Progenitor cell of endocrine pancreas (in vitro differentiated cells): ENCODE measurements at regions not wholly inside any gene's neighbourhood (a gene's known extent, or its start where the extent isn't known, plus 50 kb on each side); places are given as distances from the start of the nearest gene placed in this dataset.

ENCODE experiments used
- DNase-seq: peaks from one replicate; pipeline ENCODE4 v3.0.0; 2021; ENCODE audit warnings: low spot score; ENCODE audit not compliant: unreplicated experiment
- H3K27ac Mint-ChIP-seq: 2 replicates; pipeline ENCODE4 v1.8.0; 2021; ENCODE audit warnings: mild to moderate bottlenecking, moderate library complexity, mixed read lengths
- H3K27me3 Mint-ChIP-seq: 2 replicates; pipeline ENCODE4 v1.8.0; 2021; ENCODE audit warnings: mixed read lengths
- H3K36me3 Mint-ChIP-seq: 2 replicates; pipeline ENCODE4 v1.8.0; 2022; ENCODE audit warnings: mixed read lengths; ENCODE audit not compliant: insufficient read depth
- H3K4me1 Mint-ChIP-seq: 2 replicates; pipeline ENCODE4 v1.8.0; 2021; ENCODE audit warnings: low read depth, mixed read lengths
- H3K4me3 Mint-ChIP-seq: 2 replicates; pipeline ENCODE4 v1.8.0; 2021; ENCODE audit warnings: low read depth, mild to moderate bottlenecking, moderate library complexity, mixed read lengths
- H3K9me3 Mint-ChIP-seq: 2 replicates; pipeline ENCODE4 v1.8.0; 2021; ENCODE audit warnings: low read depth, mixed read lengths
- CTCF ChIP-seq: fragments of 200-600 bp; sonication (generic); IDR thresholded peaks from one replicate; pipeline ENCODE4 v1.5.0; 2021; ENCODE audit warnings: antibody characterized with exemption, mild to moderate bottlenecking; ENCODE audit not compliant: unreplicated experiment

DNA sequence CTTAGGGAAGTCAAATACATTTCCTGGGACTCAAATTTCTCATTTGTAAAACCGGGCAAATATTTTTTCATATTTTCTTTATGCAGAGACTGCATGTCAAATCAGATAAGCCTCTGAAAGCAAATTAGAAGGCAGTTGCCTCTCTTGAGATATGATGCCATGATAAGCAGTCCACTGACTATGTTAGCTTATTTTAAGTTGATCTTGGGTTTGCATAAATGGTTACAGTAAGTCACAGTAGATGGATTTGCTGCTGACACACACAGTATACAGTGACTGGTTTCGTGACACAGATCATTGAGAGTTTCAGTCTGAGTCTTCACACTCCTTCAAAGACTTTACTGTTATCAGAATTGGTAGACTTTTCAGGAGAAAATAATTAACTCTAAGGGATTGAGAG, 927.6 kb upstream of the CDH8 start:
- no peak for DNase-seq
- Mint-ChIP-seq H3K36me3 (no peaks in the 10 kb centered on the region), H3K27ac (no peak overlapping the region), H3K9me3 (no peaks in the 10 kb centered on the region), H3K4me3 (no peak overlapping the region), H3K27me3 (no peaks in the 10 kb centered on the region), H3K4me1 (no peaks in the 10 kb centered on the region)
- no peak for TF ChIP-seq CTCF

- no peak for DNase-seq
- Mint-ChIP-seq H3K27me3 (no peaks in the 10 kb centered on the region), H3K4me1 (no peaks in the 10 kb centered on the region), H3K36me3 (no peaks in the 10 kb centered on the region), H3K27ac (no peak overlapping the region), H3K9me3 (no peaks in the 10 kb centered on the region), H3K4me3 (no peak overlapping the region)
- no peak for TF ChIP-seq CTCF
Observed at GRCh38 chr16:62955033-62955349, 918.8 kb upstream of the CDH8 start.

GRCh38 chr16:62954144-62955032, 918.1 kb upstream of the CDH8 start:
- Mint-ChIP-seq H3K27ac (no peak overlapping the region), H3K4me1 (no peaks in the 10 kb centered on the region)

GRCh38 chr16:62950351-62950750, 914.1 kb upstream of the CDH8 start:
- H3K27ac Mint-ChIP-seq, result no peak overlapping the region
- H3K27me3 Mint-ChIP-seq, result no peaks in the 10 kb centered on the region
- no peaks in the 10 kb centered on the region for H3K9me3 Mint-ChIP-seq
- DNase-seq, result no peak
- no peak overlapping the region for H3K4me3 Mint-ChIP-seq
- H3K4me1 Mint-ChIP-seq, result no peaks in the 10 kb centered on the region
- H3K36me3 Mint-ChIP-seq, result no peaks in the 10 kb centered on the region
- no peak for TF ChIP-seq CTCF

More at GRCh38 chr16:62954144-62955032, 918.1 kb upstream of the CDH8 start:
- Mint-ChIP-seq H3K9me3 (no peaks in the 10 kb centered on the region), H3K4me3 (no peak overlapping the region), H3K27me3 (no peaks in the 10 kb centered on the region), H3K36me3 (no peaks in the 10 kb centered on the region)
- no peak for TF ChIP-seq CTCF
- DNase-seq, result no peak

- peak overlapping the region; percentile 6 for H3K27ac Mint-ChIP-seq
- peaks cover 3% of the 10 kb centered on the region for H3K9me3 Mint-ChIP-seq
- no peak overlapping the region for H3K4me3 Mint-ChIP-seq
- peaks cover 2% of the 10 kb centered on the region for H3K4me1 Mint-ChIP-seq
- H3K36me3 Mint-ChIP-seq, result no peaks in the 10 kb centered on the region
- no peak for TF ChIP-seq CTCF
- DNase-seq, result no peak
- H3K27me3 Mint-ChIP-seq, result no peaks in the 10 kb centered on the region
Observed at GRCh38 chr16:62940569-62940968, 904.3 kb upstream of the CDH8 start.
